GM21576 (cell line): ENCODE measurements at regions not wholly inside any gene's neighbourhood (a gene's known extent, or its start where the extent isn't known, plus 50 kb on each side); places are given as distances from the start of the nearest gene placed in this dataset.
A peak's percentile ranks its signal among the peaks of the same experiment; 100 is the strongest.

ENCODE experiments used
- ATAC-seq: cut with Tn5 transposase; IDR thresholded peaks from one replicate; pipeline ENCODE4 v1.9.1; 2021; ENCODE audit warnings: mild to moderate bottlenecking, moderate library complexity; ENCODE audit not compliant: unreplicated experiment

GRCh38 chr7:19871102-19871501 is 97.7 kb upstream of the TMEM196 start:
- no peak for ATAC-seq

GRCh38 chr7:19869979-19870378 is 96.6 kb upstream of the TMEM196 start:
- ATAC-seq, result peak; percentile 46

GRCh38 chr7:19853261-19853832 is 79.9 kb upstream of the TMEM196 start:
- no peak for ATAC-seq

GRCh38 chr7:19852192-19852591 is 78.8 kb upstream of the TMEM196 start:
- no peak for ATAC-seq

- no peak for ATAC-seq
These were observed 78.1 kb upstream of the TMEM196 start for GRCh38 chr7:19851504-19851903.

GRCh38 chr7:19834566-19834965 is 61.1 kb upstream of the TMEM196 start:
- no peak for ATAC-seq

GRCh38 chr7:19830604-19831003 is 57.2 kb upstream of the TMEM196 start:
- no peak for ATAC-seq
